ENCODE measurements at regions not wholly inside any gene's neighbourhood (a gene's known extent, or its start where the extent isn't known, plus 50 kb on each side); places are given as distances from the start of the nearest gene placed in this dataset.

GRCh38 chr3:21154911-21155310, 596.1 kb downstream of the ZNF385D start:
- CTCF ChIA-PET = interaction anchor here (0.9 to 1.0 kb wide), 2 partner anchors 9 to 14 kb away, joined by 3 read pairs; no protein-coding TSS in a partner anchor
- POLR2A ChIA-PET = no interaction called here
- no peak for DNase-seq (ENCODE audit: low read depth)
- Histone ChIP-seq H3K27me3 (ENCODE audit: control insufficient read depth, insufficient read depth, low read length) (no peaks in the 10 kb centered on the region), H3K36me3 (ENCODE audit: control insufficient read depth, insufficient read depth, low read length) (no peaks in the 10 kb centered on the region), H3K4me3 (ENCODE audit: low read depth, low read length) (no peak overlapping the region)
- no peak for TF ChIP-seq CTCF (IDR thresholded peaks at IDR 0.05; ENCODE audit: insufficient read depth, low read depth, low read length)

GRCh38 chr3:21152555-21152954, 598.5 kb downstream of the ZNF385D start:
- POLR2A ChIA-PET = no interaction called here
- TF ChIP-seq CTCF (IDR thresholded peaks at IDR 0.05; ENCODE audit: insufficient read depth, low read depth, low read length) = no peak
- Histone ChIP-seq H3K4me3 (ENCODE audit: low read depth, low read length) (no peak overlapping the region), H3K36me3 (ENCODE audit: control insufficient read depth, insufficient read depth, low read length) (no peaks in the 10 kb centered on the region), H3K27me3 (ENCODE audit: control insufficient read depth, insufficient read depth, low read length) (no peaks in the 10 kb centered on the region)
- CTCF ChIA-PET = no interaction called here
- no peak for DNase-seq (ENCODE audit: low read depth)

- ChIA-PET POLR2A (no interaction called here), CTCF (no interaction called here)
- TF ChIP-seq CTCF (IDR thresholded peaks at IDR 0.05; ENCODE audit: insufficient read depth, low read depth, low read length) = no peak
- Histone ChIP-seq H3K27me3 (ENCODE audit: control insufficient read depth, insufficient read depth, low read length) (no peaks in the 10 kb centered on the region), H3K36me3 (ENCODE audit: control insufficient read depth, insufficient read depth, low read length) (no peaks in the 10 kb centered on the region), H3K4me3 (ENCODE audit: low read depth, low read length) (no peak overlapping the region)
- no peak for DNase-seq (ENCODE audit: low read depth)
These were observed 608.1 kb downstream of the ZNF385D start for GRCh38 chr3:21142949-21143348.

GRCh38 chr3:21142031-21142430, 609.0 kb downstream of the ZNF385D start:
- ChIA-PET POLR2A (no interaction called here), CTCF (no interaction called here)
- DNase-seq (ENCODE audit: low read depth) = no peak
- Histone ChIP-seq H3K4me3 (ENCODE audit: low read depth, low read length) (no peak overlapping the region), H3K27me3 (ENCODE audit: control insufficient read depth, insufficient read depth, low read length) (no peaks in the 10 kb centered on the region), H3K36me3 (ENCODE audit: control insufficient read depth, insufficient read depth, low read length) (no peaks in the 10 kb centered on the region)
- no peak for TF ChIP-seq CTCF (IDR thresholded peaks at IDR 0.05; ENCODE audit: insufficient read depth, low read depth, low read length)

GRCh38 chr3:21140785-21141184, 610.2 kb downstream of the ZNF385D start:
- POLR2A ChIA-PET = no interaction called here

More at GRCh38 chr3:21140785-21141184, 610.2 kb downstream of the ZNF385D start:
- Histone ChIP-seq H3K4me3 (ENCODE audit: low read depth, low read length) (no peak overlapping the region), H3K27me3 (ENCODE audit: control insufficient read depth, insufficient read depth, low read length) (no peaks in the 10 kb centered on the region), H3K36me3 (ENCODE audit: control insufficient read depth, insufficient read depth, low read length) (no peaks in the 10 kb centered on the region)
- DNase-seq (ENCODE audit: low read depth) = no peak
- no peak for TF ChIP-seq CTCF (IDR thresholded peaks at IDR 0.05; ENCODE audit: insufficient read depth, low read depth, low read length)
- CTCF ChIA-PET = interaction anchor here (0.9 kb wide), 1 partner anchor 14 kb away, joined by 3 read pairs; no protein-coding TSS in a partner anchor

Measured in BJ (cell line).